ENCODE measurements at regions not wholly inside any gene's neighbourhood (a gene's known extent, or its start where the extent isn't known, plus 50 kb on each side); places are given as distances from the start of the nearest gene placed in this dataset.
"Not testable (repeated sequence)": the region's sequence is repeated elsewhere in the genome, so short reads cannot be mapped to it uniquely, and the experiment has no call there.

DNA sequence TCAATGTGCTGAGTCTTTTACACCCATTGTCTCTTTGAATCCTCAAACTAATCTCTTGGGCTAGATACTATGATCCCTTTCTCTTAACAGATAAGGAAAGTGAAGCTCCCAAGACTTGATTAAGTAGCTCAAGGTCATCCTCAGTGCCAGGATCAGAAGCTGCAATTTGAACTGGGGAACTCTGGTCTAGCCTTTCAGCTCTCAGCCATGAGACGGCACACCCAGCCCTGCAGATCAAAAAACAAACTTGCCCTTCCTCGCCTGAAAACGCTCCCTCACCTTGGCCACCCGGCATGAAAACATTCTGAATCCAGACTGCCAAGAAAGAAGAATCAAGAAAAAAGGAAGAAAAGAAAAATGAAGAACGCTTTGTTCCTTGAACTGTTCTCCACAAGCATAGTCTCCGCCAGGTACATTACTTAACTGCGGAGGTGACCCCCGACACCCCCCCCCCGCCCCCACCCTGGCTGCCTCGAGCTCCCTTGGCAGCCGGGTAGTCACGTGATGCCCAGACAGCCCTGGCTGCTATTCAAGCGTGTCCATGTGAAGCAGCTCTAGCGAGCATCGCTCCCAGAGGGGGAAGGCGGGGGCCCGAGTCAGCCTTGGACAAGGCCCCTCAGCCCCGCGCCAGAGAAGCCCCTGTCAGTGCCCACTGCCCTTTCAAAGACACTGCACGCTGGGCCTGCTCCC is 451.2 kb downstream of the MIAT start:
- H3K27me3 ChIP-seq (ENCODE audit: control insufficient read depth in 2 of 2, insufficient read depth in 1 of 2, low read length in 1 of 2), result no peaks in the 10 kb centered on the region
- DNase-seq (ENCODE audit: low read depth in 6 of 9, low spot score in 9 of 9), result no peak
- 76% methylated on average over 20 of the region's 20 CpGs for WGBS
- no peak overlapping the region for H3K4me3 ChIP-seq (ENCODE audit: low read length in 2 of 2)
- no peaks in the 10 kb centered on the region for H3K36me3 ChIP-seq (ENCODE audit: control insufficient read depth in 2 of 2, insufficient read depth in 2 of 2, low read length in 1 of 2)
- H3K9me3 ChIP-seq (ENCODE audit: control insufficient read depth in 2 of 2, insufficient read depth in 1 of 2, low read length in 1 of 2), result no peaks in the 10 kb centered on the region
- H3K4me1 ChIP-seq (ENCODE audit: control insufficient read depth in 2 of 2, insufficient read depth in 2 of 2, low read length in 2 of 2), result peaks cover 0 to 4% of the 10 kb centered on the region in 2 donors
- H3K27ac ChIP-seq (ENCODE audit: low read depth in 1 of 2, low read length in 1 of 2), result no peak overlapping the region

DNA sequence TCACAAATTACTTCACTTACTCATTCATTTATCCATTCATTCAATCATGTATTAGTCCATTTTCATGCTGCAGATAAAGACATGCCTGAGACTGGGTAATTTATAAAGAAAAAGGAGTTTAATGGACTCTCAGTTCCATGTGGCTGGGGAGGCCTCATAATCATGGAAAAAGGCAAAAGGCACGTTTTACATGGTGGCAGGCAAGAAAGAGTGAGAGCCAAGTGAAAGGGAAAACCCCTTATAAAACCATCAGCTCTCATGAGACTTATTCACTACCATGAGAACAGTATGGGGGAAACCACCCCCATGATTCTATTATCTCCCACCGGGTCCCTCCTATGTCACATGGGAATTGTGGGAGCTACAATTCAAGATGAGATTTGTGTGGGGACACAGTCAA is 452.0 kb downstream of the MIAT start:
- not testable (repeated sequence) for H3K36me3 ChIP-seq (ENCODE audit: control insufficient read depth in 2 of 2, insufficient read depth in 2 of 2, low read length in 1 of 2); DNase-seq (ENCODE audit: low read depth in 6 of 9, low spot score in 9 of 9); H3K9me3 ChIP-seq (ENCODE audit: control insufficient read depth in 2 of 2, insufficient read depth in 1 of 2, low read length in 1 of 2); H3K4me3 ChIP-seq (ENCODE audit: low read length in 2 of 2); H3K27ac ChIP-seq (ENCODE audit: low read depth in 1 of 2, low read length in 1 of 2); H3K4me1 ChIP-seq (ENCODE audit: control insufficient read depth in 2 of 2, insufficient read depth in 2 of 2, low read length in 2 of 2); H3K27me3 ChIP-seq (ENCODE audit: control insufficient read depth in 2 of 2, insufficient read depth in 1 of 2, low read length in 1 of 2)
- 85% methylated on average over 2 of the region's 2 CpGs for WGBS

DNA sequence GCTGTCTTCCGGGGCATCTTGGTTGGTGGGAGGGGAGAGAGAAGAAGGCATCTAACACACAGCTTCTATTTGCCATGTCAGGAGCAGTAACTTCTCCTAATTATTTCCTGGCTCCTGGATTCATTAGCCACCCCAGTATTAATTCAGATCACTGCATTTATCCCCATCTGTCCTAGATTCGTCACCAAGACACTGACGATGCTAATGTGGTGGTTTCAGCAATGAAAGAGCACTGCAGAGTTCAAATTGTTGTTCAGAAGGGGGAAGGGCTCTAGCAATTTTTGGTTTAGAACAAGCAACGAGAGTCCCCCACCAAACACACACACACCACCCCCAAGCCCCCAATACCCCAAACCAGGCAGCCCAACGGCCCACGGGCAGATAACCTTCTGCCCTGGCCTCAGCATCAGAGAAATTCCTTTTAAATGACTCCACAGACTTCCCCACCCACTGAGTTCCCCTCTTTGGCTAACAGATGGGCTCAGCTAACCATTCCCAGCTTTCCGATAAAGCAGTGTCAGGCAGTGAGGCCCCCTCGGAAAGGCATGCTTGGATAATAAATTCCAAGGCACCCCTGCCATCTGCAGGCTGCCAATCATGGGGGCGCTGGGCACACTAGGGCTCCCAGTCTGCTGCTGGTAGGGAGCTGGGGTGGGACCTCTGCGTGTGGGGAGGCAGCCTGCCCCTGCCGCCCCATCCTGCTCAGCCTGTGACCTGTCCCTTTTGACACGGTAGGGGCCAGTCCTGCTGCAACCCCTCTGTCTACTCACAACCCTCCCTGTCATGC is 453.5 kb downstream of the MIAT start:
- no peaks in the 10 kb centered on the region for H3K9me3 ChIP-seq (ENCODE audit: control insufficient read depth in 2 of 2, insufficient read depth in 1 of 2, low read length in 1 of 2)
- 65% methylated on average over 12 of the region's 12 CpGs for WGBS
- no peak overlapping the region for H3K4me3 ChIP-seq (ENCODE audit: low read length in 2 of 2)
- H3K27me3 ChIP-seq (ENCODE audit: control insufficient read depth in 2 of 2, insufficient read depth in 1 of 2, low read length in 1 of 2), result no peaks in the 10 kb centered on the region
- no peaks in the 10 kb centered on the region for H3K36me3 ChIP-seq (ENCODE audit: control insufficient read depth in 2 of 2, insufficient read depth in 2 of 2, low read length in 1 of 2)
- no peak overlapping the region for H3K27ac ChIP-seq (ENCODE audit: low read depth in 1 of 2, low read length in 1 of 2)
- no peak for DNase-seq (ENCODE audit: low read depth in 6 of 9, low spot score in 9 of 9)
- peaks cover 0 to 4% of the 10 kb centered on the region in 2 donors for H3K4me1 ChIP-seq (ENCODE audit: control insufficient read depth in 2 of 2, insufficient read depth in 2 of 2, low read length in 2 of 2)

DNA sequence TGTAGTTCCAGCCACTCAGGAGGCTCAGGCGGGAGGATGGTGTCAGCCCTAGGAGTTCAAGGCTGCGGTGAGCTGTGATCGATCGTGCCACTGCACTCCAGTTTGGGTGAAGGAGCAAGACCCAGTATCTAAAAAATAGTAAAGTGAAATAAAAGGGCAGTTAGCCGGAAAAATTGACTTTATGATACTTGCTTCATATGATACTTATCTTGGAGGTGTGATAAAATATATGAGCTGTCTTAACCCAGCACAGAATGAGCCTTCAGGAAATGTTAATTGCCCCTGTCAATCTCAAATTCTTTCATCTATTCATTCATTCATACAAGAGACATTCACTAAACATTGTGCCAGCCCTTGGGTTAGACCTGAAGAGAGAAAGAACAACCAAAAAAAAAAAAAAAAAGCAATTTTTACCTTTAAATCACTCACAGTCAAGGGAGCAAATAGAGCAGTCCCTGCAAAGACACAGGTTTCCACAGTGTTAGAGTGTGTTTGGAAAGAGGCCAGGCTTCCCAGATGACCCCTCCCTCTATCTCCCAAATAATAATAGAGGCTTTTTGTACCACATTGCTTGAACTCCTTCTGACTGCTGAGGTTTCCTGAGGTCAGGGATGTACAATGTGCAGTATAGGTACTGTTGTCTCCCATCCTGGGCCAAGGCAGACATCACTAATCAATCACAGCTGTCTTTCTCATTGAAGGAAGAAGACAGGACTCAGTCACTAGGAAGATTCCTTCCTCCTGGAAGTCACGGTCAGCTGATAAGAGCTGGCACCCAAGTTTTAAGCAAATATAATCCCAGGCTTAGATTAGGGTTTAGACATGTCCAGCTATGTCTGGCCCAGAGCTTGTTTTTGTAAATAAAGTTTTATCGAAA is 454.6 kb downstream of the MIAT start:
- Histone ChIP-seq H3K4me1 (ENCODE audit: control insufficient read depth in 2 of 2, insufficient read depth in 2 of 2, low read length in 2 of 2) (peaks cover 0 to 4% of the 10 kb centered on the region in 2 donors), H3K9me3 (ENCODE audit: control insufficient read depth in 2 of 2, insufficient read depth in 1 of 2, low read length in 1 of 2) (no peaks in the 10 kb centered on the region), H3K36me3 (ENCODE audit: control insufficient read depth in 2 of 2, insufficient read depth in 2 of 2, low read length in 1 of 2) (no peaks in the 10 kb centered on the region), H3K27ac (ENCODE audit: low read depth in 1 of 2, low read length in 1 of 2) (no peak overlapping the region), H3K4me3 (ENCODE audit: low read length in 2 of 2) (no peak overlapping the region), H3K27me3 (ENCODE audit: control insufficient read depth in 2 of 2, insufficient read depth in 1 of 2, low read length in 1 of 2) (no peaks in the 10 kb centered on the region)
- no peak for DNase-seq (ENCODE audit: low read depth in 6 of 9, low spot score in 9 of 9)
- WGBS, result 89% methylated on average over 7 of the region's 7 CpGs

DNA sequence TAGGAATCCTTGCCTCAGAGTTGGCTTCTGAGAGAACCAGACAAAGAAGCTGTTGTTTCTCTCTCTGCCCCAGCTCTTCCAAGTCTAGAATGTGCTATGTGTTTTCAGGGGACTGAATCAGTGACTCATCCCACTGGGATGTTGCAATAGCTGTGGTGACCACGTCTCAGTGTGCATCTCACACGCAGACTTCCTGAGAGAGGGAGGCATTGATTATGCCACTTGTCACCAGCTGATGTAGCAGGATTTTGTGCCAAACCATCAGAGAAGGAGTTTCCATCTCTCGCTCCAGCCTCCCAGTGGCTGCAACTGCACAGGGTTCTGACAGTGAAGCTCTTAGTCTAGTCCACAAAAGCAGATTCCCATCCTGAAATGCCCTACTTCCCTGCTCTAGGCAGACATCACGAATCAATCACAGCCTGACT is 455.8 kb downstream of the MIAT start:
- 51% methylated on average over 4 of the region's 4 CpGs for WGBS
- H3K27ac ChIP-seq (ENCODE audit: low read depth in 1 of 2, low read length in 1 of 2), result no peak overlapping the region
- no peak for DNase-seq (ENCODE audit: low read depth in 6 of 9, low spot score in 9 of 9)

DNA sequence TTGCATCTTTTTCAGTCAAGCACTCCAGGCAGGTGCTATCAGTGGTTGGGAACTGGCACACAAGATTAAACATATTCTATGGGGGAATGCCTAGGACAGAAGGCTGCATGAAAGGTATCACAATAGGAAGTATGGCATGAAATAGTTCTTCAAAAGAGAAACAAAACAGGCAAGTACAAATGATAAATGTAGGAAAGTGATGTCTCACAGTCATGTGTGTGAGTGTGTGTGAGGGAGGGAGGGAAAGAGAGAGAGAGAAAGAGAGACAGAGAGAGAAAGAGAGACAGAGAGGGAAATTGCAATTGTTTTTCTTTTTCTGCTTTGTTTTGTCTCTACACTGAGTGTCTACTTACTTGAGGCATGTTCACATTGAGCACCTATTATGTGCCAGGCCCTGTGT is 456.3 kb downstream of the MIAT start:
- no peaks in the 10 kb centered on the region for H3K4me1 ChIP-seq (ENCODE audit: control insufficient read depth in 2 of 2, insufficient read depth in 2 of 2, low read length in 2 of 2)
- H3K36me3 ChIP-seq (ENCODE audit: control insufficient read depth in 2 of 2, insufficient read depth in 2 of 2, low read length in 1 of 2), result no peaks in the 10 kb centered on the region
- H3K4me3 ChIP-seq (ENCODE audit: low read length in 2 of 2), result no peak overlapping the region
- H3K27me3 ChIP-seq (ENCODE audit: control insufficient read depth in 2 of 2, insufficient read depth in 1 of 2, low read length in 1 of 2), result no peaks in the 10 kb centered on the region
- DNase-seq (ENCODE audit: low read depth in 6 of 9, low spot score in 9 of 9), result no peak
- H3K9me3 ChIP-seq (ENCODE audit: control insufficient read depth in 2 of 2, insufficient read depth in 1 of 2, low read length in 1 of 2), result no peaks in the 10 kb centered on the region
- no peak overlapping the region for H3K27ac ChIP-seq (ENCODE audit: low read depth in 1 of 2, low read length in 1 of 2)

More for the DNA sequence above, 455.8 kb downstream of the MIAT start:
- H3K36me3 ChIP-seq (ENCODE audit: control insufficient read depth in 2 of 2, insufficient read depth in 2 of 2, low read length in 1 of 2), result no peaks in the 10 kb centered on the region
- H3K4me3 ChIP-seq (ENCODE audit: low read length in 2 of 2), result no peak overlapping the region
- H3K27me3 ChIP-seq (ENCODE audit: control insufficient read depth in 2 of 2, insufficient read depth in 1 of 2, low read length in 1 of 2), result no peaks in the 10 kb centered on the region
- no peaks in the 10 kb centered on the region for H3K9me3 ChIP-seq (ENCODE audit: control insufficient read depth in 2 of 2, insufficient read depth in 1 of 2, low read length in 1 of 2)
- no peaks in the 10 kb centered on the region for H3K4me1 ChIP-seq (ENCODE audit: control insufficient read depth in 2 of 2, insufficient read depth in 2 of 2, low read length in 2 of 2)

DNA sequence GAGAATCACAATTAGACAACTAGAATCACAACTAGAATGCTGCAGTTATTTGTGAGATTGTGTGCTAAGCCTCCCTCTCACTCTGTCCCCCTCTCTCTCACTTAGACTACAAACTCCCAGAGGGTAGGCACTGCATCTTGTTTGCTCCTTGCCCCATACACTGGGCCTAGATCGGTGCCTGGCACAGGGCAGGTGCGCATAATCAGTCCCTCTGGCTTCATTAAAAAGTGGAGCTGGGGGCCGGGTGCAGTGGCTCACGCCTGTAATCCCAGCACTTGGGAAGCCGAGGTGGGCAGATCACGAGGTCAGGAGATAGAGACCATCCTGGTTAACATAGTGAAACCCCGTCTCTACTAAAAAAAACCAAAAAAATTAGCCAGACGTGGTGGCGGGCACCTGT is 456.8 kb downstream of the MIAT start:
- H3K27me3 ChIP-seq (ENCODE audit: control insufficient read depth in 2 of 2, insufficient read depth in 1 of 2, low read length in 1 of 2), result no peaks in the 10 kb centered on the region
- no peaks in the 10 kb centered on the region for H3K9me3 ChIP-seq (ENCODE audit: control insufficient read depth in 2 of 2, insufficient read depth in 1 of 2, low read length in 1 of 2)
- H3K4me1 ChIP-seq (ENCODE audit: control insufficient read depth in 2 of 2, insufficient read depth in 2 of 2, low read length in 2 of 2), result no peaks in the 10 kb centered on the region
- no peak overlapping the region for H3K27ac ChIP-seq (ENCODE audit: low read depth in 1 of 2, low read length in 1 of 2)
- no peaks in the 10 kb centered on the region for H3K36me3 ChIP-seq (ENCODE audit: control insufficient read depth in 2 of 2, insufficient read depth in 2 of 2, low read length in 1 of 2)
- no peak for DNase-seq (ENCODE audit: low read depth in 6 of 9, low spot score in 9 of 9)
- H3K4me3 ChIP-seq (ENCODE audit: low read length in 2 of 2), result no peak overlapping the region
- WGBS, result 96% methylated on average over 9 of the region's 9 CpGs

DNA sequence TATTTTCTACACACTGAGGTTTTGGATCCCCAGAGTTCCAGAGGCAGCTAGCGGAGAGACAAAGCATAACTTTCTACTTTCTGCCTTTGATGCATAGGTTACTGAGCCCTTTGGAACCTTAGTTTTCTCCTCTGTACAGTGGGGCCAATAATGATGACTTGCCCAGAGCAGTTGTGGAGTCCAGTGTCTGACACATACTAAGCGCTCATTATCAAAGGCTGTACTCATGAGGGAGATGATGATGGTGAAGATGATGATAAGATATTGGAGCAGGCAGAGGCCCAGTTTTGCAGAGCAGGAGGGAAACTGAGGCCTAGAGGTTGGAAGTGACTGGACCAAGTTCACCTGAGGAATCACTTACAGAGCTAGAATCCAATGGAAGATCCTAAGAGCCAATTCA is 458.0 kb downstream of the MIAT start:
- no peak for DNase-seq (ENCODE audit: low read depth in 6 of 9, low spot score in 9 of 9)
- 100% methylated on average over 2 of the region's 2 CpGs for WGBS
- Histone ChIP-seq H3K27me3 (ENCODE audit: control insufficient read depth in 2 of 2, insufficient read depth in 1 of 2, low read length in 1 of 2) (no peaks in the 10 kb centered on the region), H3K36me3 (ENCODE audit: control insufficient read depth in 2 of 2, insufficient read depth in 2 of 2, low read length in 1 of 2) (no peaks in the 10 kb centered on the region), H3K4me1 (ENCODE audit: control insufficient read depth in 2 of 2, insufficient read depth in 2 of 2, low read length in 2 of 2) (no peaks in the 10 kb centered on the region), H3K4me3 (ENCODE audit: low read length in 2 of 2) (no peak overlapping the region), H3K27ac (ENCODE audit: low read depth in 1 of 2, low read length in 1 of 2) (no peak overlapping the region), H3K9me3 (ENCODE audit: control insufficient read depth in 2 of 2, insufficient read depth in 1 of 2, low read length in 1 of 2) (no peaks in the 10 kb centered on the region)

DNA sequence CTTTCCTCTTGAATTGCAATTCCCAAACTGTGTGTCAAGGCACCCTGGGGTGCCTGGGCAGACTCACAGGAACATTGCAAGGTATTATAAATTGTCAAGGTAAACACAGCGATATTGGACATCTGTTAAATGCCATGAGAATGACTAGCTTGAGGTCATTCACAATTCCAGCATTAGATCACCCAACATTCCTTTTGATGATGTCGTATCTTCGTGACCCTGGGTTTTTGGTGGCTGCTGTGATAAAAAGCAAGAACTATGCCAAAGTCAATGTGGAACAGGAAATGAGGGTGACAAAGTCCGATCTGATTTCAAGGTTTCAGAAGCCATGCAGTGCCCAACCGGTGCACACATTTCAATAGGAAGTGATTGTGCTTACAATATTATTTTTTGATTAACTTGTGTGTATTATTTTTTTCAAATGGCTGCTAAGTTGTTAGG is 458.4 kb downstream of the MIAT start:
- Histone ChIP-seq H3K27me3 (ENCODE audit: control insufficient read depth in 2 of 2, insufficient read depth in 1 of 2, low read length in 1 of 2) (no peaks in the 10 kb centered on the region), H3K9me3 (ENCODE audit: control insufficient read depth in 2 of 2, insufficient read depth in 1 of 2, low read length in 1 of 2) (no peaks in the 10 kb centered on the region), H3K36me3 (ENCODE audit: control insufficient read depth in 2 of 2, insufficient read depth in 2 of 2, low read length in 1 of 2) (no peaks in the 10 kb centered on the region), H3K4me1 (ENCODE audit: control insufficient read depth in 2 of 2, insufficient read depth in 2 of 2, low read length in 2 of 2) (no peaks in the 10 kb centered on the region), H3K27ac (ENCODE audit: low read depth in 1 of 2, low read length in 1 of 2) (no peak overlapping the region), H3K4me3 (ENCODE audit: low read length in 2 of 2) (no peak overlapping the region)
- WGBS, result 74% methylated on average over 5 of the region's 5 CpGs
- no peak for DNase-seq (ENCODE audit: low read depth in 6 of 9, low spot score in 9 of 9)
